Neural progenitor cell (in vitro differentiated cells): ENCODE measurements at regions not wholly inside any gene's neighbourhood (a gene's known extent, or its start where the extent isn't known, plus 50 kb on each side); places are given as distances from the start of the nearest gene placed in this dataset.
"Not testable (repeated sequence)": the region's sequence is repeated elsewhere in the genome, so short reads cannot be mapped to it uniquely, and the experiment has no call there.

Experiments
- DNase-seq: peaks from one replicate; pipeline ENCODE4 v3.0.0-alpha.2; 2016; ENCODE audit warnings: low spot score
- H2AFZ ChIP-seq: fragments of 200-600 bp; sonication (generic); replicated peaks from 2 replicates; pipeline ENCODE4 v1.6.1; 2016; ENCODE audit warnings: antibody characterized with exemption
- H3F3A ChIP-seq: fragments of 200-600 bp; sonication (generic); 2 replicates; pipeline ENCODE4 v1.6.1; 2016; ENCODE audit warnings: antibody characterized with exemption, low read depth
- H3K27ac ChIP-seq: fragments of 200-600 bp; sonication (generic); 2 replicates; pipeline ENCODE4 v1.5.1; 2016; ENCODE audit warnings: mild to moderate bottlenecking
- H3K27me3 ChIP-seq: fragments of 200-600 bp; sonication (generic); 2 replicates; pipeline ENCODE4 v1.6.1; 2016; ENCODE audit warnings: mild to moderate bottlenecking, moderate library complexity
- H3K36me3 ChIP-seq: fragments of 200-600 bp; sonication (generic); 2 replicates; pipeline ENCODE4 v1.5.1; 2016
- H3K4me1 ChIP-seq: fragments of 200-600 bp; sonication (generic); 2 replicates; pipeline ENCODE4 v1.6.1; 2016; ENCODE audit warnings: mixed run types
- H3K4me2 ChIP-seq: fragments of 200-600 bp; sonication (generic); 2 replicates; pipeline ENCODE4 v1.6.1; 2016
- H3K4me3 ChIP-seq: fragments of 200-600 bp; sonication (generic); 2 replicates; pipeline ENCODE4 v1.5.1; 2016
- H3K79me2 ChIP-seq: fragments of 200-600 bp; sonication (generic); 2 replicates; pipeline ENCODE4 v1.6.1; 2016; ENCODE audit warnings: low read depth
- H3K9ac ChIP-seq: fragments of 200-600 bp; sonication (generic); 2 replicates; pipeline ENCODE4 v1.6.1; 2016
- H3K9me3 ChIP-seq: fragments of 200-600 bp; sonication (generic); 2 replicates; pipeline ENCODE4 v1.5.1; 2016; ENCODE audit warnings: low read depth
- H4K20me1 ChIP-seq: fragments of 200-600 bp; sonication (generic); 2 replicates; pipeline ENCODE4 v1.6.1; 2016; ENCODE audit warnings: low read depth
- H3K27ac Mint-ChIP-seq: 3 replicates; pipeline ENCODE4 v1.8.0; 2021; ENCODE audit warnings: mixed read lengths
- H3K27me3 Mint-ChIP-seq: 2 replicates; pipeline ENCODE4 v1.8.0; 2022; ENCODE audit warnings: low read depth, mild to moderate bottlenecking, inconsistent platforms, moderate library complexity, mixed read lengths; ENCODE audit not compliant: insufficient read depth
- H3K36me3 Mint-ChIP-seq: 3 replicates; pipeline ENCODE4 v1.8.0; 2021; ENCODE audit warnings: mixed read lengths
- H3K4me1 Mint-ChIP-seq: 3 replicates; pipeline ENCODE4 v1.8.0; 2021; ENCODE audit warnings: mixed read lengths
- H3K4me3 Mint-ChIP-seq: 3 replicates; pipeline ENCODE4 v1.8.0; 2021; ENCODE audit warnings: mild to moderate bottlenecking, moderate library complexity, mixed read lengths
- H3K9me3 Mint-ChIP-seq: 3 replicates; pipeline ENCODE4 v1.8.0; 2020; ENCODE audit warnings: mixed read lengths
- CTCF ChIP-seq: fragments of 200-600 bp; sonication (generic); IDR thresholded peaks from 2 replicates; pipeline ENCODE4 v1.5.1; 2017; ENCODE audit warnings: antibody characterized with exemption, mild to moderate bottlenecking
- EZH2 ChIP-seq: fragments of 200-600 bp; sonication (generic); IDR thresholded peaks from 2 replicates; pipeline ENCODE4 v1.6.1; 2017; ENCODE audit warnings: antibody characterized with exemption, mild to moderate bottlenecking, moderate library complexity
- EZH2phosphoT487 ChIP-seq: fragments of 200-600 bp; sonication (generic); IDR thresholded peaks from 2 replicates; pipeline ENCODE4 v1.6.1; 2017; ENCODE audit warnings: antibody characterized with exemption

GRCh38 chr3:81869382-81869781 lies 107.9 kb upstream of the GBE1 start:
- no peaks in the 10 kb centered on the region for H3K79me2 ChIP-seq
- H3F3A ChIP-seq, result peaks cover 4% of the 10 kb centered on the region
- no peak overlapping the region for H3K4me2 ChIP-seq
- peaks cover 6% of the 10 kb centered on the region for H3K4me1 Mint-ChIP-seq
- no peaks in the 10 kb centered on the region for H3K27me3 Mint-ChIP-seq
- no peaks in the 10 kb centered on the region for H3K9me3 Mint-ChIP-seq
- peaks cover 4% of the 10 kb centered on the region for H3K4me1 ChIP-seq
- H3K27ac Mint-ChIP-seq, result no peak overlapping the region
- no peaks in the 10 kb centered on the region for H3K36me3 Mint-ChIP-seq
- no peak overlapping the region for H3K9ac ChIP-seq
- no peak overlapping the region for H3K4me3 Mint-ChIP-seq
- no peak for DNase-seq
- no peak overlapping the region for H2AFZ ChIP-seq
- no peaks in the 10 kb centered on the region for H4K20me1 ChIP-seq
- no peak overlapping the region for H3K27ac ChIP-seq
- H3K27me3 ChIP-seq, result no peaks in the 10 kb centered on the region
- no peaks in the 10 kb centered on the region for H3K36me3 ChIP-seq
- no peaks in the 10 kb centered on the region for H3K9me3 ChIP-seq
- H3K4me3 ChIP-seq, result no peak overlapping the region
- TF ChIP-seq EZH2 (no peak), EZH2phosphoT487 (no peak), CTCF (no peak)

GRCh38 chr3:81868597-81868996 lies 107.2 kb upstream of the GBE1 start:
- Mint-ChIP-seq H3K36me3 (no peaks in the 10 kb centered on the region), H3K27ac (no peak overlapping the region)

GRCh38 chr3:81867875-81868274 lies 106.4 kb upstream of the GBE1 start:
- Histone ChIP-seq H3K27ac (no peak overlapping the region), H3F3A (peaks cover 15% of the 10 kb centered on the region), H3K79me2 (no peaks in the 10 kb centered on the region), H3K4me3 (no peak overlapping the region), H3K27me3 (no peaks in the 10 kb centered on the region), H4K20me1 (no peaks in the 10 kb centered on the region), H3K4me1 (peaks cover 11% of the 10 kb centered on the region), H3K4me2 (no peak overlapping the region), H3K9me3 (no peaks in the 10 kb centered on the region), H3K36me3 (no peaks in the 10 kb centered on the region), H2AFZ (no peak overlapping the region), H3K9ac (no peak overlapping the region)
- no peaks in the 10 kb centered on the region for H3K27me3 Mint-ChIP-seq
- H3K27ac Mint-ChIP-seq, result no peak overlapping the region
- DNase-seq, result no peak
- H3K4me1 Mint-ChIP-seq, result peaks cover 10% of the 10 kb centered on the region
- no peaks in the 10 kb centered on the region for H3K9me3 Mint-ChIP-seq
- no peaks in the 10 kb centered on the region for H3K36me3 Mint-ChIP-seq
- no peak for TF ChIP-seq EZH2phosphoT487
- no peak for TF ChIP-seq EZH2
- no peak for TF ChIP-seq CTCF
- no peak overlapping the region for H3K4me3 Mint-ChIP-seq

More at GRCh38 chr3:81868597-81868996, 107.2 kb upstream of the GBE1 start:
- Mint-ChIP-seq H3K9me3 (no peaks in the 10 kb centered on the region), H3K27me3 (no peaks in the 10 kb centered on the region), H3K4me3 (no peak overlapping the region), H3K4me1 (peaks cover 10% of the 10 kb centered on the region)
- H3K4me1 ChIP-seq, result peaks cover 10% of the 10 kb centered on the region
- TF ChIP-seq CTCF (no peak), EZH2 (no peak), EZH2phosphoT487 (no peak)
- H3K4me3 ChIP-seq, result no peak overlapping the region
- no peaks in the 10 kb centered on the region for H3K36me3 ChIP-seq
- H3K79me2 ChIP-seq, result no peaks in the 10 kb centered on the region
- H3K9me3 ChIP-seq, result no peaks in the 10 kb centered on the region
- H3K4me2 ChIP-seq, result no peak overlapping the region
- no peaks in the 10 kb centered on the region for H3K27me3 ChIP-seq
- H4K20me1 ChIP-seq, result no peaks in the 10 kb centered on the region
- no peak for DNase-seq
- H3K9ac ChIP-seq, result no peak overlapping the region
- H3K27ac ChIP-seq, result no peak overlapping the region
- H2AFZ ChIP-seq, result no peak overlapping the region
- H3F3A ChIP-seq, result peaks cover 12% of the 10 kb centered on the region

GRCh38 chr3:81865164-81865563 lies 103.7 kb upstream of the GBE1 start:
- not testable (repeated sequence) for H3K9me3 ChIP-seq, H3K27ac Mint-ChIP-seq, H3K4me2 ChIP-seq, H3K4me3 ChIP-seq, H3K9ac ChIP-seq, DNase-seq, H3K4me3 Mint-ChIP-seq, H3K27me3 ChIP-seq, H3K27me3 Mint-ChIP-seq, H3K27ac ChIP-seq, H4K20me1 ChIP-seq, H2AFZ ChIP-seq, H3K79me2 ChIP-seq, H3K36me3 Mint-ChIP-seq, H3K36me3 ChIP-seq, H3K9me3 Mint-ChIP-seq
- Histone ChIP-seq H3K4me1 (peaks cover 35% of the 10 kb centered on the region), H3F3A (peaks cover 15% of the 10 kb centered on the region)
- H3K4me1 Mint-ChIP-seq, result peaks cover 13% of the 10 kb centered on the region
